ENCODE measurements at regions not wholly inside any gene's neighbourhood (a gene's known extent, or its start where the extent isn't known, plus 50 kb on each side); places are given as distances from the start of the nearest gene placed in this dataset.

DNA sequence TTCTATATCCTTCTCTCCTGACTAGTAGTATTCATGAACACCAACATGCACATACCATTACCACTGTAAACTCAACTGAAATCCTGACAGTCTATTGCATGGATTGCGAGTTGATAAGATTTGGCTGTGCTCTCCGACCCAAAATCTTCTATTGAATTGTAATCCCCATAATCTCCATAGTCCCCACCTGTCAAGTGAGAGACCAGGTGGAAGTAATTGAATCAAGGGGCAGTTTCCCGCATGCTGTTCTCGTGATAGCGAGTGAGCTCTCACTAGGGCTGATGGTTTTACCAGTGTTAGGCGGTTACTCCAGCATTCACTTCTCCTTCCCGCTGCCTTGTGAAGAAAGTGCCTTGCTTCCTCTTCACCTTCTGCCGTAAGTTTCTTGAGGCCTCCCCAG, 261.8 kb downstream of the PHF14 start:
- Histone ChIP-seq H3K9me1 (ENCODE audit: insufficient read depth, low read length) (no peaks in the 10 kb centered on the region), H3K27ac (ENCODE audit: insufficient read depth, low read length) (no peak overlapping the region), H3K9me3 (ENCODE audit: control insufficient read depth, insufficient read depth, low read length) (no peaks in the 10 kb centered on the region), H3K9ac (ENCODE audit: low read depth, low read length) (no peak overlapping the region), H3K79me1 (ENCODE audit: low read depth in 1 of 2, low read length in 2 of 2) (no peaks in the 10 kb centered on the region), H2BK120ac (ENCODE audit: low read depth, low read length) (no peak overlapping the region), H3K4ac (ENCODE audit: low read depth, low read length) (no peak overlapping the region), H3K4me3 (ENCODE audit: insufficient read depth, low read depth, low read length) (no peak overlapping the region), H3K14ac (replicated peaks; ENCODE audit: low read depth, low read length) (no peak overlapping the region), H4K91ac (ENCODE audit: insufficient read depth, low read depth, low read length) (no peak overlapping the region), H3K4me1 (ENCODE audit: control insufficient read depth, insufficient read depth, low read length) (no peaks in the 10 kb centered on the region), H3K4me2 (ENCODE audit: low read depth, low read length) (no peak overlapping the region), H2AK9ac (replicated peaks; ENCODE audit: low read depth, low read length, poor library complexity) (no peak overlapping the region), H2BK15ac (ENCODE audit: low read depth, low read length) (no peak overlapping the region), H3K36me3 (ENCODE audit: control insufficient read depth, insufficient read depth, low read length) (no peaks in the 10 kb centered on the region), H4K5ac (ENCODE audit: low read depth, low read length) (no peak overlapping the region), H2BK5ac (ENCODE audit: low read depth, low read length, poor library complexity, severe bottlenecking) (no peak overlapping the region), H2AK5ac (ENCODE audit: low read depth, low read length) (no peak overlapping the region), H2AFZ (replicated peaks; ENCODE audit: low read length, poor library complexity) (no peak overlapping the region), H3K27me3 (ENCODE audit: control insufficient read depth, insufficient read depth, low read length) (no peaks in the 10 kb centered on the region), H3K56ac (ENCODE audit: extremely low read depth, insufficient read depth, low read length) (no peak overlapping the region), H4K20me1 (ENCODE audit: insufficient read depth, low read length) (no peaks in the 10 kb centered on the region), H2BK20ac (ENCODE audit: low read depth, low read length) (no peak overlapping the region), H4K8ac (ENCODE audit: low read depth in 2 of 2, low read length in 2 of 2) (no peak overlapping the region), H3K18ac (ENCODE audit: low read depth, low read length) (no peak overlapping the region), H3K23ac (ENCODE audit: low read depth, low read length) (no peak overlapping the region)
- CTCF ChIA-PET = no interaction called here
- POLR2A ChIA-PET (ENCODE audit: unreplicated experiment) = no interaction called here
- intact Hi-C loops (cut with micrococcal nuclease) = no loop called here
- DNase-seq (no peak), ATAC-seq (ENCODE audit: low read depth) (no peak)
- BruUV-seq (replicated peaks) = no TSS peak
- in situ Hi-C loops (cut with MboI; ENCODE audit: low sequenced_read_pairs) = no loop called here
- TF ChIP-seq RAD21 (IDR thresholded peaks at IDR 0.05; ENCODE audit: low read length) (no peak), FOS (IDR thresholded peaks at IDR 0.05; ENCODE audit: low read depth, low read length) (no peak), RCOR1 (IDR thresholded peaks at IDR 0.05; ENCODE audit: insufficient replicate concordance, low read length) (no peak), RFX5 (IDR thresholded peaks at IDR 0.05; ENCODE audit: low read depth, low read length) (no peak)
- TF ChIP-seq, protein P1, sequence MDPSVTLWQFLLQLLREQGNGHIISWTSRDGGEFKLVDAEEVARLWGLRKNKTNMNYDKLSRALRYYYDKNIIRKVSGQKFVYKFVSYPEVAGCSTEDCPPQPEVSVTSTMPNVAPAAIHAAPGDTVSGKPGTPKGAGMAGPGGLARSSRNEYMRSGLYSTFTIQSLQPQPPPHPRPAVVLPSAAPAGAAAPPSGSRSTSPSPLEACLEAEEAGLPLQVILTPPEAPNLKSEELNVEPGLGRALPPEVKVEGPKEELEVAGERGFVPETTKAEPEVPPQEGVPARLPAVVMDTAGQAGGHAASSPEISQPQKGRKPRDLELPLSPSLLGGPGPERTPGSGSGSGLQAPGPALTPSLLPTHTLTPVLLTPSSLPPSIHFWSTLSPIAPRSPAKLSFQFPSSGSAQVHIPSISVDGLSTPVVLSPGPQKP (IDR thresholded peaks at IDR 0.05; ENCODE audit: borderline replicate concordance, low read depth, low read length) = no peak
- no CpG with 5 or more reads among the region's 8 CpGs for WGBS, 2 experiments (ENCODE audit: extremely low coverage in 2 of 2, insufficient read length in 1 of 2)
- dilution Hi-C loops (cut with HindIII; ENCODE audit: low sequenced_read_pairs, unreplicated experiment) = no loop called here
